GM06990 (cell line): ENCODE measurements at regions not wholly inside any gene's neighbourhood (a gene's known extent, or its start where the extent isn't known, plus 50 kb on each side); places are given as distances from the start of the nearest gene placed in this dataset.

Experiments
- DNase-seq: peaks from one replicate; pipeline ENCODE4 v3.0.0-alpha.2; 2011; ENCODE audit not compliant: insufficient read length; ENCODE audit errors: extremely low read depth
- H3K27me3 ChIP-seq: replicated peaks from 2 replicates; pipeline ENCODE4 v1.6.0; 2011; ENCODE audit warnings: low read length; ENCODE audit not compliant: control insufficient read depth, insufficient read depth
- H3K36me3 ChIP-seq: 2 replicates; pipeline ENCODE4 v1.5.1; 2011; ENCODE audit warnings: low read length; ENCODE audit not compliant: control insufficient read depth, insufficient read depth
- H3K4me3 ChIP-seq: replicated peaks from 2 replicates; pipeline ENCODE4 v1.5.1; 2011; ENCODE audit warnings: low read depth, mild to moderate bottlenecking, control low read depth, low read length
- TF ChIP-seq, protein P1 (sequence below): IDR thresholded peaks from 2 replicates; pipeline ENCODE4 v1.5.1; 2011; ENCODE audit warnings: low read length, control low read depth, mild to moderate bottlenecking, inconsistent platforms; ENCODE audit not compliant: insufficient read depth, poor library complexity, severe bottlenecking

GRCh38 chrX:39519566-39520301 is 578.0 kb downstream of the BCOR start:
- no peak for DNase-seq
- no peak overlapping the region for H3K4me3 ChIP-seq
- no peaks in the 10 kb centered on the region for H3K27me3 ChIP-seq
- no peaks in the 10 kb centered on the region for H3K36me3 ChIP-seq
- TF ChIP-seq, protein P1, sequence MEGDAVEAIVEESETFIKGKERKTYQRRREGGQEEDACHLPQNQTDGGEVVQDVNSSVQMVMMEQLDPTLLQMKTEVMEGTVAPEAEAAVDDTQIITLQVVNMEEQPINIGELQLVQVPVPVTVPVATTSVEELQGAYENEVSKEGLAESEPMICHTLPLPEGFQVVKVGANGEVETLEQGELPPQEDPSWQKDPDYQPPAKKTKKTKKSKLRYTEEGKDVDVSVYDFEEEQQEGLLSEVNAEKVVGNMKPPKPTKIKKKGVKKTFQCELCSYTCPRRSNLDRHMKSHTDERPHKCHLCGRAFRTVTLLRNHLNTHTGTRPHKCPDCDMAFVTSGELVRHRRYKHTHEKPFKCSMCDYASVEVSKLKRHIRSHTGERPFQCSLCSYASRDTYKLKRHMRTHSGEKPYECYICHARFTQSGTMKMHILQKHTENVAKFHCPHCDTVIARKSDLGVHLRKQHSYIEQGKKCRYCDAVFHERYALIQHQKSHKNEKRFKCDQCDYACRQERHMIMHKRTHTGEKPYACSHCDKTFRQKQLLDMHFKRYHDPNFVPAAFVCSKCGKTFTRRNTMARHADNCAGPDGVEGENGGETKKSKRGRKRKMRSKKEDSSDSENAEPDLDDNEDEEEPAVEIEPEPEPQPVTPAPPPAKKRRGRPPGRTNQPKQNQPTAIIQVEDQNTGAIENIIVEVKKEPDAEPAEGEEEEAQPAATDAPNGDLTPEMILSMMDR, result no peak

DNA sequence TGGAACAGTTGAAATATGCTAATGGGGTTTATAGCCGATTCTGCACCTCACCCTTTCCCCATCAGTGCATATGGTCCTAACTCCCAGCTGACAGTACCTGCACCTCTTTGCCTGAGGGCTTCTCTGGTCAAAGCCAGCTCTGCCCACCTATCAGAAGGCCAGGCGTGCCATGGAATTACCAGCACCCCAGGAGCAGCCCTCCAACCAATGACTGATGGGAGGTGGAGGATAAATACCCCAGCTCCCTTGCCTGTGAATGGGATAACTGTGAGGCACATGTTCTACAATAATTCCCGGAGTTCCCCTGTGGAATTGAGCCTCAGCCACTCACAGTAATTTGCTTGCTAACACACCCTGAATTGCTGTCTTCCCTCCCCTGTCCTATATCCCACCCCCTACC is 572.0 kb downstream of the BCOR start:
- Histone ChIP-seq H3K4me3 (no peak overlapping the region), H3K27me3 (no peaks in the 10 kb centered on the region), H3K36me3 (no peaks in the 10 kb centered on the region)
- DNase-seq, result no peak
- TF ChIP-seq, protein P1, result no peak

DNA sequence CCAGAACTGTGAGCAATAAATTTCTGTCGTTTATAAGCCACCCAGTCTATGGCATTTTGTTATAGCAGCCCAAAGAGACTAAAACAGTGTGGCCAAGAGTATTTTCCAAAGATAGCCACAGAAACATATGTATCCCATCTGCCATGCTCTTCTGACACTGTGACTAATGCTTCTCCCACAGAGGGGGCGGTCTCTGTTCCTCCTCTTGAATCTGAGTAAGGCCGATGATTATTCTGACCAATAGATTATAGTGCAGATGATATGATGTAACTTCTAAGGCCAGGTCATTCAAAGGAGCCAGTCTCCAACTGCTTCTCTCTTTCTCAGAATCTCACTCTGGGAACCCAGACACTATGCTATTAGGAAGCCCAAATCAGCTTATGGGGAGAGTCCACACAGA is 570.7 kb downstream of the BCOR start:
- Histone ChIP-seq H3K27me3 (no peaks in the 10 kb centered on the region), H3K36me3 (no peaks in the 10 kb centered on the region), H3K4me3 (no peak overlapping the region)
- TF ChIP-seq, protein P1, result no peak
- DNase-seq, result no peak

GRCh38 chrX:39528161-39528916 is 569.4 kb downstream of the BCOR start:
- no peak overlapping the region for H3K4me3 ChIP-seq
- DNase-seq, result no peak
- TF ChIP-seq, protein P1, result no peak
- H3K27me3 ChIP-seq, result no peaks in the 10 kb centered on the region
- no peaks in the 10 kb centered on the region for H3K36me3 ChIP-seq

- Histone ChIP-seq H3K4me3 (no peak overlapping the region), H3K27me3 (no peaks in the 10 kb centered on the region; the same call in 1 of the 2 replicates), H3K36me3 (no peaks in the 10 kb centered on the region)
- TF ChIP-seq, protein P1, result no peak
- DNase-seq, result no peak
These were observed 565.0 kb downstream of the BCOR start for GRCh38 chrX:39532761-39533160.
